ENCODE measurements at regions not wholly inside any gene's neighbourhood (a gene's known extent, or its start where the extent isn't known, plus 50 kb on each side); places are given as distances from the start of the nearest gene placed in this dataset.

DNA sequence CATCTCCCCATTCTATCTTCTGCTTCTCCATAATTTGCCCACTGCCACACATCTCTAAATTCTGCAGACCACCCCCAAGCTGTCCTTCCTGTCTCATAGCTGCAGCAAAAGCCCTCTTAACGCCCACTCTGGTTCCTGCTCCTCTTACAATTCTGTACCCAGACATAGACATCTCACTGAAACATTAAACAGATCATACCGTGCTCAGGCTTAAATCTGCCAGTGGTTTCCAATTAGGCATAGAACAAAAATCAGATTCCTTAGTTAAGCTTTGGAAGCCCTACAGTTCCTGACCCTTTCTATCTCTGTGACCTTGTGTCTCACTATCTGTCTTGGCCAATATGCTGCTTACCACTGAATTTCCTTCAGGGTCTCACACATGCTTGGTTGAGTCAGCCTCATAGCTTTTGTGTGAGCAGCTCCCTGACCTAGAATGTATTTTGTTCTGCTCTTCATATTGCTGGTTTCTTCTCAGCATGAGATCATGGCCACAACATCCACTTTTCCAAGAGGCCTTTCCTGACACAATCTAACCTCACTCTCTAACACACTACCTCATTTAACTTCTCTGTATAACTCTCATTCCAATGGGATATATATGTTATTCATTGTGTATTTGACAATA, 749.7 kb downstream of the MAFB start:
- no peak for TF ChIP-seq CTCF (IDR thresholded peaks at IDR 0.05; ENCODE audit: control insufficient read depth, insufficient read depth, low read depth, low read length, missing control alignments)
- DNase-seq (ENCODE audit: low read depth) = no peak
- H3K4me3 ChIP-seq (ENCODE audit: control insufficient read depth, low read depth, low read length) = no peak overlapping the region

GRCh38 chr20:39936401-39936800, 752.6 kb downstream of the MAFB start:
- H3K4me3 ChIP-seq (ENCODE audit: control insufficient read depth, low read depth, low read length) = no peak overlapping the region
- TF ChIP-seq CTCF (IDR thresholded peaks at IDR 0.05; ENCODE audit: control insufficient read depth, insufficient read depth, low read depth, low read length, missing control alignments) = no peak
- no peak for DNase-seq (ENCODE audit: low read depth)

GRCh38 chr20:39935901-39936300, 753.1 kb downstream of the MAFB start:
- no peak overlapping the region for H3K4me3 ChIP-seq (ENCODE audit: control insufficient read depth, low read depth, low read length)
- no peak for TF ChIP-seq CTCF (IDR thresholded peaks at IDR 0.05; ENCODE audit: control insufficient read depth, insufficient read depth, low read depth, low read length, missing control alignments)
- DNase-seq (ENCODE audit: low read depth) = no peak

- H3K4me3 ChIP-seq (ENCODE audit: control insufficient read depth, low read depth, low read length) = no peak overlapping the region
- DNase-seq (ENCODE audit: low read depth) = no peak
- TF ChIP-seq CTCF (IDR thresholded peaks at IDR 0.05; ENCODE audit: control insufficient read depth, insufficient read depth, low read depth, low read length, missing control alignments) = no peak
Observed at GRCh38 chr20:39916236-39916765, 772.7 kb downstream of the MAFB start.

DNA sequence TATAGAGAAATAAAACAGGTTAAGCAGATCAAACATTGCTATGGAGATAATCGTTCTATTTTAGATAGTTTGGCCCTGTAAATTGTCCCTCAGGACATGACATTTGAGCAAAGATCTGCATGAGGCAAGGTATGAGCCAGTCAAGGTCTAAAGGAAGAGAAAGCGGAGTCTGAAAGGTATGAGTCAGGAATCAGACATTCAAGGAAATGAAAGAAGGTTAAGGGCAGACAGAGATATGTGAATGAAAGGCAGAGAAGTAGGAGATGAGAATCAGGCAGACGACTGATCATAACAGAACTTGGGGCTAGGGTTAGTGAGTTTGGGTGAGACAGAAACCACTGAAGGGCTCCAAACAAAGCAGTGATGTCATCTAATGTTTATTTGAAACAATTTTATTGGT, 775.8 kb downstream of the MAFB start:
- no peak overlapping the region for H3K4me3 ChIP-seq (ENCODE audit: control insufficient read depth, low read depth, low read length)
- TF ChIP-seq CTCF (IDR thresholded peaks at IDR 0.05; ENCODE audit: control insufficient read depth, insufficient read depth, low read depth, low read length, missing control alignments) = no peak
- no peak for DNase-seq (ENCODE audit: low read depth)

GRCh38 chr20:39911497-39911896, 777.5 kb downstream of the MAFB start:
- TF ChIP-seq CTCF (IDR thresholded peaks at IDR 0.05; ENCODE audit: control insufficient read depth, insufficient read depth, low read depth, low read length, missing control alignments) = no peak
- no peak for DNase-seq (ENCODE audit: low read depth)
- no peak overlapping the region for H3K4me3 ChIP-seq (ENCODE audit: control insufficient read depth, low read depth, low read length)
